ENCODE measurements at regions not wholly inside any gene's neighbourhood (a gene's known extent, or its start where the extent isn't known, plus 50 kb on each side); places are given as distances from the start of the nearest gene placed in this dataset.
"Not testable (repeated sequence)": the region's sequence is repeated elsewhere in the genome, so short reads cannot be mapped to it uniquely, and the experiment has no call there.

GRCh38 chr2:185274718-185275484 is 463.7 kb upstream of the FSIP2 start:
- DNase-seq: no peak

GRCh38 chr2:185275979-185276378 is 462.6 kb upstream of the FSIP2 start:
- not testable (repeated sequence) for DNase-seq

- DNase-seq: no peak
Measured at GRCh38 chr2:185278761-185279160, 459.8 kb upstream of the FSIP2 start.

GRCh38 chr2:185279999-185280398 is 458.6 kb upstream of the FSIP2 start:
- peak in 1 of 3 donors; percentile 24 for DNase-seq

GRCh38 chr2:185284696-185285095 is 453.9 kb upstream of the FSIP2 start:
- no peak for DNase-seq

- DNase-seq: peak in 1 of 3 donors; percentile 1
Measured at GRCh38 chr2:185290012-185290411, 448.6 kb upstream of the FSIP2 start.

GRCh38 chr2:185291035-185291647 is 447.5 kb upstream of the FSIP2 start:
- peak; percentile 23 to 57 (median 27) for DNase-seq

GRCh38 chr2:185299867-185300266 is 438.7 kb upstream of the FSIP2 start:
- DNase-seq: no peak

- DNase-seq: no peak
Measured at GRCh38 chr2:185306119-185306518, 432.5 kb upstream of the FSIP2 start.

GRCh38 chr2:185316383-185316782 is 422.2 kb upstream of the FSIP2 start:
- DNase-seq: peak in 2 of 3 donors; percentile 4 to 8

GRCh38 chr2:185318271-185318724 is 420.3 kb upstream of the FSIP2 start:
- DNase-seq: no peak

GRCh38 chr2:185335879-185336278 is 402.7 kb upstream of the FSIP2 start:
- no peak for DNase-seq

GRCh38 chr2:185337033-185337432 is 401.6 kb upstream of the FSIP2 start:
- DNase-seq: no peak

- DNase-seq: no peak
Measured at GRCh38 chr2:185338104-185338503, 400.5 kb upstream of the FSIP2 start.

- no peak for DNase-seq
Measured at GRCh38 chr2:185347445-185347844, 391.2 kb upstream of the FSIP2 start.

GRCh38 chr2:185360776-185361175 is 377.8 kb upstream of the FSIP2 start:
- DNase-seq: no peak

- DNase-seq: no peak
Measured at GRCh38 chr2:185372188-185372587, 366.4 kb upstream of the FSIP2 start.

- no peak for DNase-seq
Measured at GRCh38 chr2:185373229-185373628, 365.4 kb upstream of the FSIP2 start.

- DNase-seq: no peak
Measured at GRCh38 chr2:185374878-185375277, 363.7 kb upstream of the FSIP2 start.

- DNase-seq: no peak
Measured at GRCh38 chr2:185375731-185376130, 362.9 kb upstream of the FSIP2 start.

GRCh38 chr2:185381631-185382030 is 357.0 kb upstream of the FSIP2 start:
- no peak for DNase-seq

GRCh38 chr2:185384822-185385560 is 353.6 kb upstream of the FSIP2 start:
- DNase-seq: no peak

- DNase-seq: no peak
Measured at GRCh38 chr2:185388226-185388625, 350.4 kb upstream of the FSIP2 start.

GRCh38 chr2:185391543-185391942 is 347.1 kb upstream of the FSIP2 start:
- DNase-seq: no peak
